Breast epithelium (tissue), 4 donors: ENCODE measurements at regions not wholly inside any gene's neighbourhood (a gene's known extent, or its start where the extent isn't known, plus 50 kb on each side); places are given as distances from the start of the nearest gene placed in this dataset.

ENCODE experiments used
- DNase-seq, 2 donors: peaks; one replicate each; pipeline ENCODE4 v3.0.0-alpha.2; 2019; ENCODE audit warnings: low spot score in 2 of 2
- H3K27ac ChIP-seq, 2 donors: fragments of 200-600 bp; sonication (generic) in 1 of 2; one replicate each; pipeline ENCODE4 v1.5.1; 2016 to 2019; ENCODE audit warnings: mild to moderate bottlenecking in 1 of 2
- H3K27me3 ChIP-seq, 2 donors: fragments of 200-600 bp; sonication (generic) in 1 of 2; one replicate each; pipeline versions ENCODE4 v1.5.1 to v1.6.0; 2017 to 2019; ENCODE audit warnings: control low read depth in 1 of 2, mild to moderate bottlenecking in 1 of 2
- H3K36me3 ChIP-seq: fragments of 200-600 bp; one replicate; pipeline ENCODE4 v1.5.1; 2019
- H3K4me1 ChIP-seq, 2 donors: fragments of 200-600 bp; sonication (generic); one replicate each; pipeline ENCODE4 v1.5.1; 2016 to 2019; ENCODE audit warnings: control low read depth in 1 of 2
- H3K4me3 ChIP-seq, 3 donors: fragments of 200-600 bp; sonication (generic); 1 replicate in 2 of 3; 2 replicates in 1 of 3; pipeline ENCODE4 v1.5.1; 2016 to 2019; ENCODE audit warnings: mild to moderate bottlenecking in 3 of 3, moderate library complexity in 2 of 3
- H3K9me3 ChIP-seq, 2 donors: fragments of 200-600 bp; sonication (generic) in 1 of 2; one replicate each; pipeline ENCODE4 v1.5.1; 2016 to 2019; ENCODE audit warnings: control low read depth in 1 of 2
- CTCF ChIP-seq, 3 donors: fragments of 450-650 bp; IDR thresholded peaks; one replicate each; pipeline ENCODE4 v1.5.1; 2016 to 2017; ENCODE audit warnings: antibody characterized with exemption in 3 of 3, mild to moderate bottlenecking in 3 of 3, moderate library complexity in 3 of 3
- POLR2A ChIP-seq: fragments of 450-650 bp; IDR thresholded peaks from one replicate; pipeline ENCODE4 v1.6.1; 2016; ENCODE audit warnings: antibody characterized with exemption, mild to moderate bottlenecking, moderate library complexity
- POLR2AphosphoS5 ChIP-seq, 3 donors: sonication (generic); formaldehyde crosslinking; IDR thresholded peaks; one replicate each; pipeline ENCODE4 v1.6.1; 2017; ENCODE audit warnings: antibody characterized with exemption in 3 of 3
- intact Hi-C: fragments of 100-400 bp; cut with DNase I; formaldehyde crosslinking; loops from one replicate; pipeline ENCODE4 v1.15.1; 2023; ENCODE audit warnings: low total_unique reads

- intact Hi-C loops: no loop called here
- Histone ChIP-seq H3K27me3 (no peaks in the 10 kb centered on the region), H3K36me3 (no peaks in the 10 kb centered on the region), H3K27ac (no peak overlapping the region), H3K4me1 (no peaks in the 10 kb centered on the region), H3K4me3 (no peak overlapping the region), H3K9me3 (no peaks in the 10 kb centered on the region)
- DNase-seq: no peak
- TF ChIP-seq CTCF (IDR thresholded peaks at IDR 0.05) (no peak), POLR2A (no peak), POLR2AphosphoS5 (IDR thresholded peaks at IDR 0.05) (no peak)
These were observed 677.0 kb upstream of the KLF4 start for GRCh38 chr9:108166519-108166918.

GRCh38 chr9:108163321-108164005 is 673.9 kb upstream of the KLF4 start:
- H3K9me3 ChIP-seq: no peaks in the 10 kb centered on the region
- H3K4me1 ChIP-seq: no peaks in the 10 kb centered on the region
- TF ChIP-seq POLR2A (no peak), CTCF (IDR thresholded peaks at IDR 0.05) (no peak), POLR2AphosphoS5 (IDR thresholded peaks at IDR 0.05) (no peak)
- no peak overlapping the region for H3K4me3 ChIP-seq
- no peaks in the 10 kb centered on the region for H3K27me3 ChIP-seq
- no peak for DNase-seq
- intact Hi-C loops: no loop called here
- no peaks in the 10 kb centered on the region for H3K36me3 ChIP-seq
- no peak overlapping the region for H3K27ac ChIP-seq

- Histone ChIP-seq H3K27ac (no peak overlapping the region), H3K4me1 (no peaks in the 10 kb centered on the region), H3K36me3 (no peaks in the 10 kb centered on the region), H3K4me3 (no peak overlapping the region), H3K27me3 (no peaks in the 10 kb centered on the region), H3K9me3 (no peaks in the 10 kb centered on the region)
- TF ChIP-seq CTCF (IDR thresholded peaks at IDR 0.05) (no peak), POLR2A (no peak)
- intact Hi-C loops: no loop called here
- no peak for DNase-seq
These were observed 673.1 kb upstream of the KLF4 start for GRCh38 chr9:108162664-108163063.

- H3K27ac ChIP-seq: no peak overlapping the region
- H3K4me1 ChIP-seq: no peaks in the 10 kb centered on the region
These were observed 671.9 kb upstream of the KLF4 start for GRCh38 chr9:108161503-108161902.

More at GRCh38 chr9:108161503-108161902, 671.9 kb upstream of the KLF4 start:
- H3K36me3 ChIP-seq: no peaks in the 10 kb centered on the region
- no peak for TF ChIP-seq POLR2A
- no peak for TF ChIP-seq POLR2AphosphoS5 (IDR thresholded peaks at IDR 0.05)
- TF ChIP-seq CTCF (IDR thresholded peaks at IDR 0.05): no peak
- intact Hi-C loops: no loop called here
- no peak for DNase-seq
- no peaks in the 10 kb centered on the region for H3K9me3 ChIP-seq
- H3K4me3 ChIP-seq: no peak overlapping the region
- H3K27me3 ChIP-seq: no peaks in the 10 kb centered on the region
